ENCODE measurements at regions not wholly inside any gene's neighbourhood (a gene's known extent, or its start where the extent isn't known, plus 50 kb on each side); places are given as distances from the start of the nearest gene placed in this dataset.

- DNase-seq (ENCODE audit: low read depth, low spot score), result no peak
- no peak for TF ChIP-seq CTCF (IDR thresholded peaks at IDR 0.05; ENCODE audit: low read depth, low read length)
These were observed 871.3 kb upstream of the EYS start for GRCh38 chr6:66578362-66578761.

GRCh38 chr6:66568271-66568670 is 861.2 kb upstream of the EYS start:
- TF ChIP-seq CTCF (IDR thresholded peaks at IDR 0.05; ENCODE audit: low read depth, low read length), result no peak
- in situ Hi-C loops (cut with HindIII; ENCODE audit: low sequenced_read_pairs), result no loop called here
- DNase-seq (ENCODE audit: low read depth, low spot score), result no peak
- H3K4me3 ChIP-seq (ENCODE audit: low read depth, low read length), result no peak overlapping the region

More at GRCh38 chr6:66578362-66578761, 871.3 kb upstream of the EYS start:
- in situ Hi-C loops (cut with HindIII; ENCODE audit: low sequenced_read_pairs), result no loop called here
- H3K4me3 ChIP-seq (ENCODE audit: low read depth, low read length), result no peak overlapping the region

GRCh38 chr6:66561479-66561878 is 854.5 kb upstream of the EYS start:
- no peak for DNase-seq (ENCODE audit: low read depth, low spot score)
- in situ Hi-C loops (cut with HindIII; ENCODE audit: low sequenced_read_pairs), result no loop called here
- no peak for TF ChIP-seq CTCF (IDR thresholded peaks at IDR 0.05; ENCODE audit: low read depth, low read length)
- H3K4me3 ChIP-seq (ENCODE audit: low read depth, low read length), result no peak overlapping the region

GRCh38 chr6:66558189-66558588 is 851.2 kb upstream of the EYS start:
- no peak for TF ChIP-seq CTCF (IDR thresholded peaks at IDR 0.05; ENCODE audit: low read depth, low read length)
- H3K4me3 ChIP-seq (ENCODE audit: low read depth, low read length), result no peak overlapping the region
- in situ Hi-C loops (cut with HindIII; ENCODE audit: low sequenced_read_pairs), result no loop called here
- DNase-seq (ENCODE audit: low read depth, low spot score), result no peak

GRCh38 chr6:66556936-66557335 is 849.9 kb upstream of the EYS start:
- no peak overlapping the region for H3K4me3 ChIP-seq (ENCODE audit: low read depth, low read length)
- in situ Hi-C loops (cut with HindIII; ENCODE audit: low sequenced_read_pairs), result no loop called here
- DNase-seq (ENCODE audit: low read depth, low spot score), result no peak
- TF ChIP-seq CTCF (IDR thresholded peaks at IDR 0.05; ENCODE audit: low read depth, low read length), result no peak

- in situ Hi-C loops (cut with HindIII; ENCODE audit: low sequenced_read_pairs), result no loop called here
- no peak for TF ChIP-seq CTCF (IDR thresholded peaks at IDR 0.05; ENCODE audit: low read depth, low read length)
- DNase-seq (ENCODE audit: low read depth, low spot score), result no peak
- no peak overlapping the region for H3K4me3 ChIP-seq (ENCODE audit: low read depth, low read length)
These were observed 848.1 kb upstream of the EYS start for GRCh38 chr6:66555082-66555481.

GRCh38 chr6:66553441-66553840 is 846.4 kb upstream of the EYS start:
- peak; percentile 12 for DNase-seq (ENCODE audit: low read depth, low spot score)
- in situ Hi-C loops (cut with HindIII; ENCODE audit: low sequenced_read_pairs), result no loop called here
- no peak for TF ChIP-seq CTCF (IDR thresholded peaks at IDR 0.05; ENCODE audit: low read depth, low read length)
- no peak overlapping the region for H3K4me3 ChIP-seq (ENCODE audit: low read depth, low read length)

All from astrocyte of the spinal cord (primary cell).